ENCODE measurements at regions not wholly inside any gene's neighbourhood (a gene's known extent, or its start where the extent isn't known, plus 50 kb on each side); places are given as distances from the start of the nearest gene placed in this dataset.

DNA sequence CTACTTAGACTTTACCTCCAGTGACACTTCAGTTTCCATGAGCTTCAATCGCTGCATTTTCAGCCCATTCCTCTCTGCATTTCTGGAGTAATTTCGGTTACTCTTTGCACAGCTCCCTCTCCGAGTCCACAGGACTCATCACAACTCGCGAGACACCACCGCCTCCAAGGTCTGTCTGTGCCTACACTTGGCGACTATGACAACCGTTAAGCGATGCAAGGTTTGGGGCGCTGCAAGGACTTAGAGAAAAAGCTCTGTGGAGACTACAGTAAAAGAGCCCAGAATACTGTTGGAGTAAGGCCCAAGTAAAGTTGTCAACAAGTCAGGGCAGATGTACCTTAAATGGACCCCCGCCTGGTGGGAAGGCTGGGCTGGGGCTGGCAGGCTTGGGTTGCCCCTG lies 95.7 kb upstream of the RPS6KA2 start:
- Histone ChIP-seq H3K27ac (no peak overlapping the region), H3K9me3 (no peaks in the 10 kb centered on the region), H3K36me3 (no peaks in the 10 kb centered on the region), H3K4me3 (no peak overlapping the region), H3K4me1 (no peaks in the 10 kb centered on the region), H3K27me3 (no peaks in the 10 kb centered on the region)
- 93 to 94% methylated on average over 11 of the region's 11 CpGs for WGBS, 2 donors
- DNase-seq (ENCODE audit: low spot score in 2 of 2), result no peak
- TF ChIP-seq POLR2A (IDR thresholded peaks at IDR 0.05) (no peak), EP300 (IDR thresholded peaks at IDR 0.05) (no peak)
- TF ChIP-seq, protein P1, sequence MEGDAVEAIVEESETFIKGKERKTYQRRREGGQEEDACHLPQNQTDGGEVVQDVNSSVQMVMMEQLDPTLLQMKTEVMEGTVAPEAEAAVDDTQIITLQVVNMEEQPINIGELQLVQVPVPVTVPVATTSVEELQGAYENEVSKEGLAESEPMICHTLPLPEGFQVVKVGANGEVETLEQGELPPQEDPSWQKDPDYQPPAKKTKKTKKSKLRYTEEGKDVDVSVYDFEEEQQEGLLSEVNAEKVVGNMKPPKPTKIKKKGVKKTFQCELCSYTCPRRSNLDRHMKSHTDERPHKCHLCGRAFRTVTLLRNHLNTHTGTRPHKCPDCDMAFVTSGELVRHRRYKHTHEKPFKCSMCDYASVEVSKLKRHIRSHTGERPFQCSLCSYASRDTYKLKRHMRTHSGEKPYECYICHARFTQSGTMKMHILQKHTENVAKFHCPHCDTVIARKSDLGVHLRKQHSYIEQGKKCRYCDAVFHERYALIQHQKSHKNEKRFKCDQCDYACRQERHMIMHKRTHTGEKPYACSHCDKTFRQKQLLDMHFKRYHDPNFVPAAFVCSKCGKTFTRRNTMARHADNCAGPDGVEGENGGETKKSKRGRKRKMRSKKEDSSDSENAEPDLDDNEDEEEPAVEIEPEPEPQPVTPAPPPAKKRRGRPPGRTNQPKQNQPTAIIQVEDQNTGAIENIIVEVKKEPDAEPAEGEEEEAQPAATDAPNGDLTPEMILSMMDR (IDR thresholded peaks at IDR 0.05), result no peak

DNA sequence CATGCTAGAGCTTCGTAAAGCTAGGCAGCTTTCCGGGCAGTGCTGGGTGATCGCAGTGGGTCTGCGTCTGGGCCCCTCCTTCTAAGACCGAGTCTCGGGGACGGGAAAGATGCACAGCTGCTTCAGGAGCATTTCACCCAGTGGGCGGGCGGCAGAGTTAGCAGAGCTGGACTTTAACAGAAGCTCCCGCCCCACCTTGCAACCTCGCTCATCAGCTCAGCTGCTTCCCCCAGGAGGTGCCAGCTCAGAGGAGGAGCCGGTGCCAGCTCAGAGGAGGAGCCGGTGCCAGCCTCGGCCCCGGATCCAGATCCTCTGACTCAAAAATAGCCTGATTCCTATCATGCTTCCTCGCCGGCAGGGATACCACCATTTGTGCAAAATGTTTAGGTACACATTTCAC lies 94.5 kb upstream of the RPS6KA2 start:
- H3K27me3 ChIP-seq, result no peaks in the 10 kb centered on the region

DNA sequence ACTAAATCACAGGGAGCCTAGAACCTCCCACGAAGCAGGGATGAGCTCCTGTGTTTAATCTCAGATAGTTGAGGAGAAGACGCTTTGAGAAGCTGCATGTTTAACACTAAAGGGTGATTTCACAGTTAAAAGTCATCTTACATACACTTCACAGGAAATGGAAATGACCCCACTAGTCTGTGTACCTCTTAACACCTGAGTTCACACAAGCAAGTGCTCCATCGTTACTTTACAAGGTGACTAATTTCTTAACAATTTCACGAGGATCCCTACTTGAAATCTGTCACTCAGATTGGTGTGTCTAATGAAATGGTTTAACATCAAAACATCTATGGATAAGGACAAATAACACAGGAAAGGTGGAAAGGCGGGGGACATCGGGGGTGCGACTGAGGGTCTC lies 93.8 kb upstream of the RPS6KA2 start:
- WGBS, 2 donors, result 83 to 88% methylated on average over 7 of the region's 7 CpGs
- no peaks in the 10 kb centered on the region for H3K4me1 ChIP-seq
- no peak overlapping the region for H3K27ac ChIP-seq
- TF ChIP-seq POLR2A (IDR thresholded peaks at IDR 0.05) (no peak), EP300 (IDR thresholded peaks at IDR 0.05) (no peak)
- TF ChIP-seq, protein P1 (IDR thresholded peaks at IDR 0.05), result no peak
- H3K4me3 ChIP-seq, result no peak overlapping the region
- no peaks in the 10 kb centered on the region for H3K9me3 ChIP-seq
- no peaks in the 10 kb centered on the region for H3K36me3 ChIP-seq
- DNase-seq (ENCODE audit: low spot score in 2 of 2), result no peak
- no peaks in the 10 kb centered on the region for H3K27me3 ChIP-seq

More for the DNA sequence above, 94.5 kb upstream of the RPS6KA2 start:
- Histone ChIP-seq H3K4me3 (no peak overlapping the region), H3K27ac (no peak overlapping the region), H3K9me3 (no peaks in the 10 kb centered on the region), H3K4me1 (no peaks in the 10 kb centered on the region), H3K36me3 (no peaks in the 10 kb centered on the region)
- 77 to 81% methylated on average over 16 to 17 of the region's 17 CpGs for WGBS, 2 donors
- DNase-seq (ENCODE audit: low spot score in 2 of 2), result no peak
- no peak for TF ChIP-seq POLR2A (IDR thresholded peaks at IDR 0.05)

DNA sequence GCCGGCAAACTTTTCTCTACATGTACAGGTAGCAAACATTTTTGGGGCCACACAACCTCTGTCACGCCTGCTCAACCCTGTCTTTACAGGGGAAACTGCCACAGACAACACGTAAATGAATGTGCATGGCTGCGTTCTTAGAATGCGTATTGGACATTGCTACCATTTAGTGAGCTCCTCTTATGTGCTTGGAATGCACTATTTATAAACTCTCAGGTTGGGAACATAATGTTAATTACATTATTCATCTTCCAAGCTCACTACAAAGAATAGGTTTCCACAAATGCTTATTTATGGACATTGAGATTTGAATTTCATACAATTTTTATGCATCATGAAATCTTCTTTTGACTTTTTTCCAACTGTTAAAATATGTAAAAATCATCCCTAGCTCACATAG lies 92.0 kb upstream of the RPS6KA2 start:
- no peak overlapping the region for H3K27ac ChIP-seq
- no peak overlapping the region for H3K4me3 ChIP-seq
- no peaks in the 10 kb centered on the region for H3K9me3 ChIP-seq
- WGBS, 2 donors, result 85 to 97% methylated on average over 5 of the region's 5 CpGs
- H3K4me1 ChIP-seq, result no peaks in the 10 kb centered on the region
- H3K36me3 ChIP-seq, result no peaks in the 10 kb centered on the region
- H3K27me3 ChIP-seq, result no peaks in the 10 kb centered on the region
- no peak for TF ChIP-seq EP300 (IDR thresholded peaks at IDR 0.05)
- TF ChIP-seq, protein P1 (IDR thresholded peaks at IDR 0.05), result no peak
- TF ChIP-seq POLR2A (IDR thresholded peaks at IDR 0.05), result no peak
- DNase-seq (ENCODE audit: low spot score in 2 of 2), result no peak

DNA sequence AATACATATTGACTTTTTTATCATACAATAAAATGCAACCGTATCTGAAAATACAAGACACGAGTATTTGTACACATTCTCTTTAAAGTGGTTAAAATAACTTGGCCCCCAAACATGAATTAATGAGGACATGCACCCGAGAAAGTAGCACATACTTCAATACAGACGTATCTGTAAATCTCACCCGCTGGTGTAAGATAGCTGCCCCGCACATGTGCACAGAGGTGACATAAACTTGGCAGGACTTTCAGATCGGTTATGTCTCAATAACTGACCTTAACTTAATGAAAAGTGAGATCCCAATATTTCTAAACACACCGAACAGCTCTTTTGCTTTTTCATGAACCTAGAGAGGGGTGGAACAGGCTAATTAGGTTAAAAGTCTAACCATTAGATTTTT lies 91.5 kb upstream of the RPS6KA2 start:
- Histone ChIP-seq H3K36me3 (no peaks in the 10 kb centered on the region), H3K27ac (no peak overlapping the region), H3K4me3 (no peak overlapping the region), H3K4me1 (peaks cover 0 to 1% (median 0%) of the 10 kb centered on the region in 4 donors), H3K27me3 (no peaks in the 10 kb centered on the region), H3K9me3 (no peaks in the 10 kb centered on the region)
- WGBS, 2 donors, result 80 to 84% methylated on average over 8 of the region's 8 CpGs
- no peak for TF ChIP-seq EP300 (IDR thresholded peaks at IDR 0.05)
- TF ChIP-seq, protein P1 (IDR thresholded peaks at IDR 0.05), result no peak
- TF ChIP-seq POLR2A (IDR thresholded peaks at IDR 0.05), result no peak
- no peak for DNase-seq (ENCODE audit: low spot score in 2 of 2)

Data from tibial nerve (tissue), 4 donors.